Spleen (tissue), 7 donors: ENCODE measurements at regions not wholly inside any gene's neighbourhood (a gene's known extent, or its start where the extent isn't known, plus 50 kb on each side); places are given as distances from the start of the nearest gene placed in this dataset.

Experiments used
- POLR2A ChIP-seq, 3 donors: fragments of 450-650 bp; IDR thresholded peaks; one replicate each; pipeline ENCODE4 v1.5.1; 2017; ENCODE audit warnings: antibody characterized with exemption in 3 of 3, mild to moderate bottlenecking in 1 of 3
- TF ChIP-seq, protein P1 (sequence below), 11 experiments: fragments of 200-600 bp in 7 of 11; fragments of 450-650 bp in 4 of 11; sonication (generic) in 4 of 11; IDR thresholded peaks in 8 of 11; conservative IDR thresholded peaks in 3 of 11; 1 replicate in 7 of 11; 2 replicates in 4 of 11; pipeline versions ENCODE4 v1.4.0 to v1.8.0; 2016 to 2021; ENCODE audit warnings: antibody characterized with exemption in 11 of 11, inconsistent platforms in 4 of 11, mild to moderate bottlenecking in 1 of 11
- donor health status: DM: no; HTN: no; CAD: no; lungs with moderate emphysema.
- donor health status: DM: no; HTN: no; CAD: no.
- donor health status: DM: no; HTN: no; CAD: no.

DNA sequence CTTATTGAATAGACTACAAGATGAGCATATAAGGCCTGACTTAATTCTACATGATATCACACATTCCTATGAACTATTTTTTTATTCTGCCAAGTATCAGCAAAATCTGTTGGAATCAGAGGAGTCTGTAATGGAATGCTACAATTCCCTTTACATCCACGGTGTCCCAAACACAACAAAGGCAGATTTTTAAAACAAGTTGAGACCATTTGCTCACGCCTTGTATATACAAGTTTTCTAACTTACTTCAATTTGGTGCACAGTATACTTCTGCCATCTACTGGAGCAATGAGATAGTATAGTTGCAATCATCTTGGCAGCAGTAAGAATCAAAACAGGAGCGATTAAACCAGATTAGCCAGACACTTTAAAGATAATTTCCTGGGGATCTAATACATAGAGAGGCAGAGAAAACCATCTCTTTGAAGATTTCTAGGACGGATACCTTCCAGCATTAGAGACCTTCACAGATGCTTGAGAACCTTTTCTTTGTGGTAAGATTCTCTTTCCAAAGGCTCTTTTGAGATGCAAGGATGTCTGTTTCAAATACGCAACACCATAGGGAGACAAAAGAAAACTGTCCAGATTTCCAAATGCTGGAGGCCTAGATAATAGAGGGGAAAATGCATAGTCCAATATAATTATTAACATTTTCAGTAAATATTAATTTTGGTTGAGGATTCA, 302.0 kb upstream of the MIR17HG start:
- TF ChIP-seq, protein P1, sequence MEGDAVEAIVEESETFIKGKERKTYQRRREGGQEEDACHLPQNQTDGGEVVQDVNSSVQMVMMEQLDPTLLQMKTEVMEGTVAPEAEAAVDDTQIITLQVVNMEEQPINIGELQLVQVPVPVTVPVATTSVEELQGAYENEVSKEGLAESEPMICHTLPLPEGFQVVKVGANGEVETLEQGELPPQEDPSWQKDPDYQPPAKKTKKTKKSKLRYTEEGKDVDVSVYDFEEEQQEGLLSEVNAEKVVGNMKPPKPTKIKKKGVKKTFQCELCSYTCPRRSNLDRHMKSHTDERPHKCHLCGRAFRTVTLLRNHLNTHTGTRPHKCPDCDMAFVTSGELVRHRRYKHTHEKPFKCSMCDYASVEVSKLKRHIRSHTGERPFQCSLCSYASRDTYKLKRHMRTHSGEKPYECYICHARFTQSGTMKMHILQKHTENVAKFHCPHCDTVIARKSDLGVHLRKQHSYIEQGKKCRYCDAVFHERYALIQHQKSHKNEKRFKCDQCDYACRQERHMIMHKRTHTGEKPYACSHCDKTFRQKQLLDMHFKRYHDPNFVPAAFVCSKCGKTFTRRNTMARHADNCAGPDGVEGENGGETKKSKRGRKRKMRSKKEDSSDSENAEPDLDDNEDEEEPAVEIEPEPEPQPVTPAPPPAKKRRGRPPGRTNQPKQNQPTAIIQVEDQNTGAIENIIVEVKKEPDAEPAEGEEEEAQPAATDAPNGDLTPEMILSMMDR (IDR thresholded peaks at IDR 0.05 in 8 of 11, conservative IDR thresholded peaks at IDR 0.05 in 3 of 11) = no peak
- TF ChIP-seq POLR2A (IDR thresholded peaks at IDR 0.05) = no peak
